HG02763 (cell line): ENCODE measurements at regions not wholly inside any gene's neighbourhood (a gene's known extent, or its start where the extent isn't known, plus 50 kb on each side); places are given as distances from the start of the nearest gene placed in this dataset.

Source experiments
- ATAC-seq: cut with Tn5 transposase; IDR thresholded peaks from one replicate; pipeline ENCODE4 v1.9.1; 2021; ENCODE audit warnings: mild to moderate bottlenecking, moderate library complexity; ENCODE audit not compliant: unreplicated experiment

DNA sequence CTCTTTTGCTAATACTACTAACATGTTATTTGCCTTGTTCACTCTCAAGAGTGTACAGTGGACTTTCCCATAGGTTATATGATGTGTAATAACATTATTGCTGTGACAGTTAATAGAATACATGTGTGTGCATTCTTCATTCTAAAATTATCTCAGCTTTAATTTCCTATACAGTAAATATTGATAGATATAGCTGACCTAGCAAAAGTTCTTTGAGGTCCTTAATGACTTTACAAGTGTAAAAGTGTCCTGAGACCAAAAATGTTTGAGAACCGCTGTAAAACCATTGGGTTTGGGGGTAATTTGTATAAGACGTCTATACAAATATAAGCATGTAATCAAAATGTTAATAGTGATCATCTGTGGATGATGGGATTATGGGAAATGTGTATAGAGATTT is 469.5 kb upstream of the PROK2 start:
- ATAC-seq: no peak

DNA sequence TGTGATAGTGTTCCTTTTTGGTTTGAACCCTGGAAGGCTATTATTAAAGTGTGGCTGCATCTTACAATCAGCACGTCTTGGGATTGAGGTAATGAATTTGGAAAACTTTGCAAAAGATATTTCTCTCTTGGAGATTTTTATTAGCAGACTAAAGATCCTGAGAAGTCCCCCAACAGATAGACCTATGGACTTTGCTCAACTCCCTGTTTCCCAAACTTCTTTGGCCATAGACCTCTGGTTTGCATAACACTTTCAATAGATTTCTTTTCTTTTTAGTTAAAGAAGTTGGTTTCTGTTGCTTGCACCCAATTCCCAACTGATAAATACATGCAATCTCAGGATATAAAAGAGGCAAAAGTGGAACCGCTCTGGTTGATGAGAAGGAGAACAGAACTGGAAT is 465.8 kb upstream of the PROK2 start:
- no peak for ATAC-seq

DNA sequence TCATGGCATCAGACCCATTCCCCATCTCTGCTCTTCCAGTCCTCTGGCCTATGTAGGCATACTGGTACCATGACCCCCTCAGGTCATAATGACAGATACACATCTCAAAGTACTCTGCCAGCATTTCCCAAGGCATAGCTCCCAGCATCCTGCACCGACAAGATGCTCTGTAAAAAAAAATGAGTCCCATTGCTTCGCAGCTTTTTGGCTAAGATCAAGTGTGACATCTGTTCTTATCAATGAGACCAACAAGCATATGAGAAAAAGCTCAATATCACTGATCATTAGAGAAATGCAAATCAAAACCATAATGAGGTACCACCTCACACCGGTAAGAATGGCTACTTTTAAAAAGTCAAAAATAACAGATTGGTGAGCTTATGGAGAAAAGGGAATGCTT is 463.9 kb upstream of the PROK2 start:
- no peak for ATAC-seq

DNA sequence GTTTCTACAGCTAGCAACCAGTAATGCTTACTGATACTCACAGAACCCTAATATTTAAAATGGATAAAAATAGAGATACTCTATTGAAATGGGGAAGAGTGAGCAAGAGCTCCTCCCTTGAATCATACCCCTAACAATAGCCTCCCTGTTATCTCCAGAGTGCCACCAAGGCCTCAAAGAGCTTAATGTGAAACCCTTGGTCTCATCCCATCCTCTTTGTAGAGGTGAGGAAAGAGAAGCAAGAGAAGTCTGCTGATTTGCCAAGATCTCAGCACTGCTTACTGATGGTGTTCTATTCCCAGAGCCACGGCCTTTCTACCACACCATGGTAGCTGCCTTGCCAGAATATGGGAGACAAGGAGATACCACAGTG is 463.4 kb upstream of the PROK2 start:
- no peak for ATAC-seq

DNA sequence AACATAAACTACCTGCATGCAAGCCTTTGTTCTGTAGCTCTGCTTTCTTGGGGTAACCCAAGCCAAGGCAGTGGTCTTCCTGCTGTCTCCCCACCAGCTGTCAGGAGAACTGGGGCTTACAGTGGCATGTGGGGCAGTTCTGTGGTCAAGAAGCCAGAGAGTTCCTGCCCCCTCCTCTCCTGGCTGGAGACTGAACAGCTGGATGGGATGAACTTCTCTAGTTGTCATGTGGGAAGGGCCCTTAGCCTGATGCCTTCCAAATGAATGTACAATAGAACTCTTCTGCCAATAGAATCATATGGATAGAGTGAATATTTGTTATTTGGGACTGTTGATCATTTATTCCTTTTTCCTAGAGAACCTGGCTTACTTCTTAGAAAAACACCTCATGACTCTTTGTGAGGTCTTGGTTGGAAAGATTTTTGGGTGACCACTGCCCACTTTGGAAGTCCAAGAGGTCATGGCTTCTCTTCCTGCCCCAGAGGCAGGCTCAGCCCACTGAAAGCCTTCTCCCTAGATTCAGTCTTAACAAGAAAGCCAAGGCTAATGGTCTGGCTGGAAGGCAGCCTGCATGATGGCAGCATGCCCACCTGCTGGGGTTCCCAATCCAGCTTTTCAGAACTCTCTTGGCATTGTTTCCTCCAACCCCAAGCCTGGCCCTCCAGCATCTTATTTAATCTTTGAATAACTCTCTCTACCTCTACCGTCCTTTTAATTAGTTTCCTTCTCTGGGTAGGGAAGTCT is 462.9 kb upstream of the PROK2 start:
- ATAC-seq: no peak

DNA sequence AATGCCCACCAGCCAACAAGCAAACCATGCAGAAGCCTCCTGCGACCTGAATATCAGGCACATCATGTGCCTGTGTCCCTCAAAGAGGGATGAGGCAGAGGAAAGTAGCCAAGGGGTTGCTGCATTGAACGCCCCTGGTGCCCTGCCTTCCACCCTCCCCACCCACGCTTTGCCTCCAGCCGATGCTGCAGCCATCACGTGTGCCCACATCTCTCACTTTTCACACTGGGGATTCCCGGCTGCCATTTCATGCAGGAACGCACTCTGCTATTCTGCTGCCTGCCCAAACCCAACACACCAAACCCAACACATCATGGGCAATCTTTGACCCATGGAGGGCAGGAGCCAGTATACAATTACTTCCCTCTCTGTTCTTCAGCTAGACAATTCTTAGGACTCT is 462.2 kb upstream of the PROK2 start:
- ATAC-seq: no peak

DNA sequence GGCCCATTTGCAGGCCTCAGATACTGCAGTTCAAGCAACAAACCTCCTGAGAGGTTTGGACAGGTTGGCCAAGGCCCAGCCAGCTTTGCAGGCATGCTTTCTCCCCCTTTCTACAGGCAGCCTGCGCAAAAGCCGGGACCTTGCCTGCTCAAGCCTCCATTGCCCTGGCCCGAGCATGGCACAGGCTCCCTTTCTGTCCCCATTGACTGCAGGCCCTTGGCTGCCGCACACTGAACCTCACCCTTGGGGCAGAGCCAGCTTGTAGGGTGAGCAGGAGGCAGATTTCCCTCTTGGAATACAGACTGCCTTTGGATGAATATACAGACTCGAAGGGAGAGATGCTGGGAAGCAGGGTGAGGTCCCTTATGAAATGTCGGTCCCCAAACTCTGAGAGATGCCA is 461.7 kb upstream of the PROK2 start:
- no peak for ATAC-seq

DNA sequence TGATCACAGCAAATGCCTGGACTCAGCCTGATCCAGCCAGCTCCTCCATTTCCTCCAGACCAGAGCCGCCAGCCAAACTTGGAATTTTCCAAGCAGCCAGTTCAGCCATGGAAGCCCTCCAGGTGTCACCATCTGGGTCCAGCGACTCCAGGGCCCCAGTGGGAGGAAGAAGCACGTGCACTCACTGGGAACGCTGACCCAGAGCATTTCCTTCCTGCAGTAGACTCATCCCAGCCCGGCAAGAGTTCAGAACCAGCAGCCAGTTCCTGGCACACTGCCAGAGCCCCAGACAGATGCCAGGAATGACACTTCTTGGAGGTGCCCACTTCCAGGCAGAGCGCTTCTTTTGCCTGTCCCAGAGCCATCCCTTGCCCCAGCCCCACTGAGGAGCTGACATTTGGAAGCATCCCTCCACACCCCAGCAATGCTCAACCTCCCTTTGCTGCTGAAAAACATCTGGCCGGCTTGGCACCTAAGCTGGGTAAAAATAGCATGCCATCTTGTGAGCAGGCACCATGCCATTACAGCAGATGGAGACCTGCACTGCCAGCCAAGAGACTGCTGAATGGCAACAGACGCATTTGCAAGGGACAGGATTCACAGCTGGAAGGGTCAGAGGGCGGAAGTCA is 460.3 kb upstream of the PROK2 start:
- no peak for ATAC-seq

DNA sequence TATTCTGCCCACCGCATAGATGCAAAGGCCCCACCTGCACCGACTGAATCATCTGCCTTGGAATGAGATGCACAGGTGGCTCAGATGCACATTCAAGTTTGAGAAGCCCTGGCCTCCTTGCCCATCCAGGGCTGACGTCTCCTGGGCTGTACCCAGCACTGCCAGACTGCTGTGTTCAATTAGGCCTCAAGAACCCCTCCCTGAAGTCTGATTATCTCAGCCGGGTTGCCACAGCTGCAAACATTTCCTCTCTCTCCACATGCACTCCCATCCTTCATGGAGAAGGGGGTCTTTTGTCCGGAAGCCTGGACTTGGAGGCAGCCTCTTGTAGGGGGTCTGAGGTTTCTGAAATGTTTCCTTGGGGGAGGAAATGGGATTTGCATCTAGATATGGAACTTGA is 459.4 kb upstream of the PROK2 start:
- no peak for ATAC-seq

DNA sequence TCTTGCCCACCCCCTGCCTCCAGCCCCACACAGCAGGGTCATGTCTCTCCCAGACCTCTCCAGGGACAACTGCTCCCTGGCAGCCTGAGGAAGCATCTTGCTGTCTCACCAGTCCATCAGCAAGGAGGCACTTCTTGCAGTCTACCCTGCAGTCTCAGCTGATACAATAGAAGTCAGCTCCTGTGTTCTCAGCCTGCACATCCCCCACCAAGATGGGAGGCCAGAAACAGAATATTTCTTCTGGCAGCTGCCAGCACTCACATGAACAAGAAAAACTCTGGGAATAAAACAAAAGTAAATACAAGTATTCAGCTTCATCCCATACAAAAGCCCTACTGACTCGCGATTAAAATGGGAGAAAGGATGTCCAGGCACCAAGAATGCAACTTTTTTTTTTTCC is 457.4 kb upstream of the PROK2 start:
- ATAC-seq: no peak

DNA sequence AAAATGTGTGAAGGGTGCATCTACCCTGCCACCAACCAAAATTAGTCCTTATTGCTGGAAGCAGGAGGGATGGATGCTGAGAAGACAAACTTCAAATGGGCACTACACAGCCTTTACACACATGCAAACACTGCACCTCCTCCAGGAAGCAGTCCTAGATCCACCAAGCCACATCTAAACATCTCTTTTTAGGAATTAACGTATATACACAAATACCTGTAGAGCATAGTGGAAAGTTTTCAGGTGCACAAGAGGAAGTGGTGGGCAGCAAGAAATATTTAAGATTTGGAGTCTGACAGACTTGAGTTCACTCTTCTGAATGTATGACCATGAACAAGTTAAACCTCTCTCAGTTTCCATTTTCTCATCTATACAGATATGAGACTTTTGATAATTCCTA is 456.6 kb upstream of the PROK2 start:
- no peak for ATAC-seq

DNA sequence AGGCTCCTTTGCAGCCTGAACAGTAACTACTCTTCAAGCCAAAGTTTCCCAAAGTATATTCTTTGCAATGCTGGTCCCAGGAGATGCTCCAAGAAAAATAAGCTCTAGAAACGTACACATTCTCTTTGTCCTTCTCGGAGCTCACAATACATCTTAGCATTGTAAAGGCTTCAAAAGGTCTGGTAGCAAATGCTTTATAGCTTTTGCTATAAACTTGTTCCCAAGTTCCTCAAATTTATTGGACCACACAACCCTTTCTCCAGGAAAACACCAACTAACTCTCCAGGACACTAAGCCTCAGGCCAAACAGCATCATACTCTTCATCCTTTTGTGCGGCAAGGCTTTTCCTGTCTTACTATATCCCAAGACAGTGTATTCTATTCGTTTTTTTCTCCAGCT is 455.6 kb upstream of the PROK2 start:
- ATAC-seq: no peak

DNA sequence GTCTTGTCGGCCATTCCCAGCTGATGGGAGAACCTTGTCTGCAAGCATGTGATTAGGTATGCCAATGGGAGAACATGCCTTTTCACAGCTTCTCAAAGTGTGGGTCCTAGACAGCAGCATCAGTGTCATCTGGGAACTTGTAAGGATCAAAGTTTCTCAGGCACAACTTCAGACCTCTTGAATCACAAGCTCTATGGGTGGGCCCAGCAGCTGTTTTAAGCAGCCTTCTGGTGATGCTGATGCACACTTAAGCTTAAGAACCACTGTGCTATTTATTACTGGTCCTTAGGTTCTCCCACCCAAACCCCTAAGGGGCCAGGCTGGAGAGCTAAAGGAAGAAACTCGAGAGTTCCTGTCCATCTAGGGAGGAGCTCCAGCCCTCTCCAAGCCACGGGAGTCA is 453.9 kb upstream of the PROK2 start:
- ATAC-seq: no peak

DNA sequence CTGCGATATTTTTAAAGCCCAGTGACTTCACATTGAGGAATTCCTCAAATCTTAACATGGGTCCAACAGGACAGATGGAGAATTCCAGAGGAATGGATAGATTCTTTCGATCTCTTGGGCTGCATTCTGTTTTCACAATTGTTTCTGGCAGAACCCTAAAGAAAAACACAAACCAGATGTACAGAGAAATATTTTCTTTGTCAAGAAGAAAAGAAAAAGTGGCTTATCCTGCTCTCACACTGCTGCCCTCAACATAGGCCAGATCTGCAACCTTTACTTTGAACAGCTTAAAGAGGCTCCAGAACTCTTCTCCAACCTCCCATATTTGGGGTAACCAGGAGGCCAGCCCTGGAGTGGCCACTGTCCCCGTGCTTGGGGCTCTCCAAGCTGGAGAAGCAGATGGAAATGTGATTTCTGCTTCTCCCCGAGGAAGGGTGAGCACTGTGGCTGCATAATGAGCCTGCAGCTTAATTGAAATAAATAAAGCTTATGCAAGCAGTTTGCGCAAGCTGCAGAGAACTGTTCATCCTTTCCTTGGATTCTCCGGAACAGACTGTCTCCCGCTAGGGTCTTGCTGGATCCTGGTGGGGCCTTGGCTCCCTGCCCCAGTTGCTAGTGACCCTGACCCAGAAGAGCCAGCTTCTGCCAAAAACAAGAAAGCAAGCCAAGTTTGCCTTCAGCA is 453.2 kb upstream of the PROK2 start:
- ATAC-seq: no peak

DNA sequence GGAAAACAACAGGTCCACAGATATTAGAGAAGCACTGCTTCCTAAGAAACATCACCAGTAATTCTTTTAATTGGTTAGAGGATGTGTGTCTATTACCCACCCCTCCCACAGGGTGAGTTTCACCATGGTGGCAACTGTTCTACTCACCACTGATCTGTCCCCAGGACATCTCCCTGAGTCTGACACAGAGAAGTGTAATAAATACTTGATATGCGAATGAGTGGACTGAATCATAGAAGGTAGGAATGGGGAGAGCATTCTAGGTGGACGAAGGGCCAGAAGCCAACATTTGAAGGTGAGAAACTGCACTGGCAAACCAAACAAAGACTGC is 452.7 kb upstream of the PROK2 start:
- ATAC-seq: no peak

DNA sequence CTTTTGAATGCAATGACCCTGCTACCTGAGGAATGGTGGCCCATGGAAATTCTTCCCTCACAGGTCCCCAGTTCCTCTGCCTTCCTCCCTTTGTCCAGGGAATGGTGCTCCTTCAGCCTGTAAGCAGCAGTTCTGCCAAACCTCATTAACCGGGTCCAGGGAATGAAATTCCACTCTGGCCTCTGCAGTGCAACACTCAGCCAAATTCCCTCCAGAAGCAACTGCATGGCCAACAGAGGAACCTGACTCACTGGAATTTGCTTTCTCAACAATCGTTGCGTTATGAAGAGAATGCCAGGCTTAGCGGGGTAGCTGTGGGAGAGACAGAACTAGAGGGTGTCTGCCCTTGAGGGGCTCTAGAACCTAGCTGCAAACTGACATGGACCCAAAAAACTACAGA is 449.4 kb upstream of the PROK2 start:
- no peak for ATAC-seq

DNA sequence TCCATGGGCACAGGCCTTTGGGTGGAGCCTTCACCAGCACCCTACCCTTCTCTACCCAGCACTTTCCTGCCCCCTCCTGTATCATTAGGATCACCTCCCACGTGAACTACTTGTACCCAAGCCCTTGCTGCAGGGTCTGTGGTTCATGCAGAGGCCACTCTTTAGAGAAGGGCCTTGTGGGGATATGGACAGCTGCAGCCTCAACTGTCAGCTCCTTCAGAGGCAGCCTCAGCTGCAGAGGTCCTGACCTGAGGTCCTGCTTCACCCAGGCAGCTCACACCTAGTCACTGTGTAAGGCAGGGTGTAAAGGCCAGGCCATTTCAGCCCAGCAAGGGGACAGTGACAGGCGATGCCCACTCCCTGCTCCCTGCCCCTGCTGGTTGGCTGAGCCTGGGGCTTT is 448.6 kb upstream of the PROK2 start:
- no peak for ATAC-seq

DNA sequence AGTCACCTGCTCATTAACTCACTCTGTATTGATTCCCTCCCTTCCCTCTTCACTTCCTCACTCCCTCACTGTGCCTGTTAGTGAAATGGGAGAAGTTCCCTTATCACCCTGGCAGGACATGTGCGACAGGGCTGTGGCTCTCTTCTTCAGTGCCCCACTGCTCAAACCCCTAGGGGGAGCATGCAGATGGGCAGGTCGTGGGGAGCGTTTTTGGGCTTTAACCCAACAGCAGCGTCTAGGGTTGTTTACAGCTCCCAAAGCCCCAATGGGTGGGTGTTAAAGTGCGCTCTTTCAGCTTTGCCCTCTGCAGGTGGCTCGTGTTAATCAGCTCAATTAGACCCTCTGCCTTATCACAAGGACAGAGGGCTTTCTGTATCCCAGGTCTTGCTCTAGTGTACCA is 447.8 kb upstream of the PROK2 start:
- ATAC-seq: no peak

DNA sequence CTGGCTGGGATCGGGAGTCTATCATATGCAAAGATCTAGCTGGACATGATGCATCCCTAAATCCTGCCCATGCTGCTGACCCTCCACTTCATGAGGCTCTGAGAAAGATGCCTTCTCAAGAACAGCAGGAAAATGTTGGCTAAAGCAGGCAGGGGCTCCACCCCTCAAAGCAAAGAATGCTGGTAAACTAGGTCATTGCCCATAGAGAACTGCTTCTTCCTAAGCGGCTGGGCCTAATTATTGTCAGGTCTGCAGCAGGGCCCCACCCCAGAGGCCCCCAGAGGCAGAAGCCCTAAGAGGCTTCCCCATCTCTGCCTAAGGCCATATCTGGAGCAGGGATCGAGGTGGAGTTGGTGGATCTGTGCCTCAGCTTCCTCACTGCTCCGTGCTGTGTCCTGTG is 447.4 kb upstream of the PROK2 start:
- no peak for ATAC-seq

DNA sequence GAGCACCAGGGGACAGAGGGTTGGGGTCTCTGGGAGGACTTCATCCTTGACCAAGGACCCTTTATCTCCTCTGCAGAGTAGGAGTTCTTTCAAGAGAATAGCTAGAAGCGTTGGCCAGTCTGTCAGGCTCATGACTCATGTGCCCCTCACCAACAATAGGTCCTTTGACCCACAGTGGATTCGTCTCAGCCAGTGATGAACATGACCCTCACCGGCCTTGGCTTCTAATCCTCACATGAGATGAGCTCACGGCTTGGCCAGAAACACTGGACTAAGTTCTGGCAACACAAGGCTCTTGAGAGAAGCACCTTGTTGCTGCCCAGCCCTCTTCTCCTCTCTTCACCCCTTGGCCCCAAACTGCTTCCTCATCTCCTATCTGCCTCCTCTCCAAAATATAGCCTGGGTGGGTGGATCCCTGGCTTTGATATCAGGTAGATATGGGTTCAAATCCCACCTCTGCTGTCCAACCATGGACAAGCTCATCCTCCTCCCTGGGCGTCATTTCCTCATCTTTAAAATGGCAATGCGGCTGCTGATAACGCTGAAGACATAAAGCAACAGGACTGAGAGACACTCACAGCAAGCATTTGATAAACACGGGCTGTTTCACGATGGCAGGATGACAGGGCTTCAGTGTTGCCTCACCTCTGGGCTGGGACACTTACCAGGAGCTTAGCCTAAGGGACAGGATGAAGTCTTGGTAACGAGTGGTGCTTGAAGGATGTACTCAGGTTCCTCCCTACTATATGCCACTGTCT is 446.7 kb upstream of the PROK2 start:
- no peak for ATAC-seq

DNA sequence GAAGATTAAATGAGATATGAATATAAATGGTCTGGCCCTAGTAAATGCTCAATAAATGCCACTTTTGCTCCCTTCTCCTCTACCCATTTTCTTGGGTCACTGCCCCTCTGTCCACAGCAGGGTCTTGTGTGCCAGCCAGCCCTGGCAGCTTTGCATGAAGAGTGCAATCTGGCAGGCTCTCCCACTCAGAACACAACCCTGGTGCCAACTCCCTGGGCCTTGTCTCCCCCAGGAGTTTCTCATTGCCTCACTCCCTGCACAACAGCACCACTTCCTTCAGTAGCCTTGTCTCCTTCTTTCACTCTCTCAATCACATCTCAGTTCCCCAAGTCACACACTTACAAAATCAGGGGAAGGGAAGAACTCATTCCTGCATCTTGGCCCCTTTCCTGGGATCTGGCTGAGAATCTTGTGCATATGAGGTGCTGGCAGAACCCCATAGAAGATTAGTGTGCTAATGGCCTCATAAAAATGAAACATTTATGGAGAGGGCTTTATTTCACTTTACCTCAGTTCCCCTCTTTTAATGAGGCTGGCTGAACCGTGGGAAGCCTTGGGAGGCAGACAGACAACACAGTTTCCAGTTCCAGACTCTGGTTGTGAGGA is 445.9 kb upstream of the PROK2 start:
- ATAC-seq: no peak

DNA sequence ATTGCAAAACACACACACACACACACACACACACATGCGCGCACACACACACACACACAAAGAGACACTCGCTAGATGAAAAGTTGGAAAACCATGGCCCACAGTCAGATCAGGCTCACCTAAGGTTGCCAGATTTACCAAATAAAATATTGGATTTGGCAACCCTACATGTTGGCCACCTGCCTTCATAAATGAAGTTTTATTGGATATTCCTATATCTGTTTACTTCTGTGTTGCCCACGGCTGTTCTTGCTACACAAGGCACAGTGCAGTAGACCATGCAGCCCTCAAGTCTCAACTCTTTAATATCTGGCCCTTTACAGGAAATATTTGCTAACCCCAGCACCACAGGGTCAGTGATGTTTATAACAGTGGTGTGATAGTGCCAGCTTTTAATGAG is 445.0 kb upstream of the PROK2 start:
- no peak for ATAC-seq
